GOT3 (cell line): ENCODE measurements at regions not wholly inside any gene's neighbourhood (a gene's known extent, or its start where the extent isn't known, plus 50 kb on each side); places are given as distances from the start of the nearest gene placed in this dataset.

Experiments
- DNase-seq: peaks from one replicate; lab custom pipeline; 2025; ENCODE audit warnings: mixed read lengths; lab: John Stamatoyannopoulos, UW

- DNase-seq = no peak
These were observed 56.7 kb upstream of the GUCA2B start for GRCh38 chr1:42096554-42096953.

GRCh38 chr1:42089246-42089645 lies 64.0 kb upstream of the GUCA2B start:
- DNase-seq = no peak

- DNase-seq = no peak
These were observed 67.1 kb upstream of the GUCA2B start for GRCh38 chr1:42086146-42086545.

- no peak for DNase-seq
These were observed 67.6 kb upstream of the GUCA2B start for GRCh38 chr1:42085596-42085995.

GRCh38 chr1:42081475-42081874 lies 71.7 kb upstream of the GUCA2B start:
- no peak for DNase-seq

- DNase-seq = no peak
These were observed 78.0 kb upstream of the GUCA2B start for GRCh38 chr1:42075179-42075578.

GRCh38 chr1:42070996-42071395 lies 82.2 kb upstream of the GUCA2B start:
- no peak for DNase-seq

- DNase-seq = no peak
These were observed 95.4 kb upstream of the GUCA2B start for GRCh38 chr1:42057800-42058199.

GRCh38 chr1:42056460-42056859 lies 96.8 kb upstream of the GUCA2B start:
- no peak for DNase-seq

GRCh38 chr1:42055061-42055460 lies 98.1 kb upstream of the GUCA2B start:
- DNase-seq = no peak

- no peak for DNase-seq
These were observed 101.0 kb upstream of the GUCA2B start for GRCh38 chr1:42052072-42052699.

- DNase-seq = no peak
These were observed 105.7 kb upstream of the GUCA2B start for GRCh38 chr1:42047508-42047880.

GRCh38 chr1:42046761-42047507 lies 106.3 kb upstream of the GUCA2B start:
- no peak for DNase-seq

- DNase-seq = no peak
These were observed 108.9 kb upstream of the GUCA2B start for GRCh38 chr1:42044346-42044745.

- no peak for DNase-seq
These were observed 109.4 kb upstream of the GUCA2B start for GRCh38 chr1:42043811-42044210.

- no peak for DNase-seq
These were observed 110.0 kb upstream of the GUCA2B start for GRCh38 chr1:42043182-42043581.

- DNase-seq = no peak
These were observed 112.2 kb upstream of the GUCA2B start for GRCh38 chr1:42041031-42041430.

- no peak for DNase-seq
These were observed 113.1 kb upstream of the GUCA2B start for GRCh38 chr1:42040159-42040558.

GRCh38 chr1:42038261-42038660 lies 114.9 kb upstream of the GUCA2B start:
- DNase-seq = no peak

GRCh38 chr1:42037586-42037985 lies 115.6 kb upstream of the GUCA2B start:
- no peak for DNase-seq

GRCh38 chr1:42037161-42037560 lies 116.0 kb upstream of the GUCA2B start:
- DNase-seq = no peak

GRCh38 chr1:42035830-42036604 lies 117.2 kb upstream of the GUCA2B start:
- DNase-seq = peak; percentile 84

GRCh38 chr1:42035205-42035829 lies 116.6 kb upstream of the HIVEP3 start:
- DNase-seq = peak; percentile 46
